Iris pigment epithelial cell (primary cell): ENCODE measurements at regions not wholly inside any gene's neighbourhood (a gene's known extent, or its start where the extent isn't known, plus 50 kb on each side); places are given as distances from the start of the nearest gene placed in this dataset.

Source experiments
- DNase-seq: peaks from one replicate; pipeline ENCODE4 v3.0.0-alpha.2; 2011; ENCODE audit warnings: low read depth

- no peak for DNase-seq
Measured at GRCh38 chr11:95690100-95690499, 99.5 kb downstream of the FAM76B start.

GRCh38 chr11:95688501-95689222 is 100.9 kb downstream of the FAM76B start:
- DNase-seq: no peak

- DNase-seq: no peak
Measured at GRCh38 chr11:95688015-95688414, 101.6 kb downstream of the FAM76B start.

GRCh38 chr11:95686265-95686664 is 103.3 kb downstream of the FAM76B start:
- DNase-seq: no peak

GRCh38 chr11:95684701-95685100 is 104.9 kb downstream of the FAM76B start:
- DNase-seq: no peak

- no peak for DNase-seq
Measured at GRCh38 chr11:95684170-95684569, 105.4 kb downstream of the FAM76B start.

- peak; percentile 56 for DNase-seq
Measured at GRCh38 chr11:95682552-95682951, 107.0 kb downstream of the FAM76B start.

GRCh38 chr11:95680169-95680929 is 109.2 kb downstream of the FAM76B start:
- DNase-seq: peak; percentile 92

GRCh38 chr11:95678988-95679387 is 110.6 kb downstream of the FAM76B start:
- no peak for DNase-seq

- DNase-seq: no peak
Measured at GRCh38 chr11:95676308-95676707, 113.3 kb downstream of the FAM76B start.

- no peak for DNase-seq
Measured at GRCh38 chr11:95675585-95675984, 114.0 kb downstream of the FAM76B start.

- no peak for DNase-seq
Measured at GRCh38 chr11:95674657-95675358, 114.8 kb downstream of the FAM76B start.

- peak; percentile 7 for DNase-seq
Measured at GRCh38 chr11:95671768-95672167, 117.8 kb downstream of the FAM76B start.

- no peak for DNase-seq
Measured at GRCh38 chr11:95668131-95668530, 121.5 kb downstream of the FAM76B start.

GRCh38 chr11:95661162-95661561 is 128.4 kb downstream of the FAM76B start:
- DNase-seq: no peak

GRCh38 chr11:95660038-95660437 is 129.5 kb downstream of the FAM76B start:
- DNase-seq: no peak

GRCh38 chr11:95659088-95659487 is 130.5 kb downstream of the FAM76B start:
- peak; percentile 40 for DNase-seq

- DNase-seq: no peak
Measured at GRCh38 chr11:95655536-95655935, 134.0 kb downstream of the FAM76B start.

GRCh38 chr11:95653680-95654079 is 135.9 kb downstream of the FAM76B start:
- DNase-seq: no peak

GRCh38 chr11:95653099-95653498 is 136.5 kb downstream of the FAM76B start:
- DNase-seq: no peak

- no peak for DNase-seq
Measured at GRCh38 chr11:95652002-95652472, 137.5 kb downstream of the FAM76B start.

- no peak for DNase-seq
Measured at GRCh38 chr11:95650276-95650675, 139.3 kb downstream of the FAM76B start.

GRCh38 chr11:95647871-95648270 is 141.7 kb downstream of the FAM76B start:
- DNase-seq: no peak
